ENCODE measurements at regions not wholly inside any gene's neighbourhood (a gene's known extent, or its start where the extent isn't known, plus 50 kb on each side); places are given as distances from the start of the nearest gene placed in this dataset.

GRCh38 chrX:5650904-5651303 is 577.8 kb downstream of the NLGN4X start:
- Mint-ChIP-seq H3K27ac (no peak overlapping the region), H3K4me1 (no peaks in the 10 kb centered on the region), H3K4me3 (no peak overlapping the region), H3K36me3 (ENCODE audit: low read depth) (no peaks in the 10 kb centered on the region), H3K27me3 (no peaks in the 10 kb centered on the region), H3K9me3 (peaks cover 5% of the 10 kb centered on the region)
- no peak for ATAC-seq (replicated peaks)

- no peak overlapping the region for H3K27ac Mint-ChIP-seq
- no peaks in the 10 kb centered on the region for H3K27me3 Mint-ChIP-seq
- peaks cover 9% of the 10 kb centered on the region for H3K9me3 Mint-ChIP-seq
- no peak overlapping the region for H3K4me3 Mint-ChIP-seq
- ATAC-seq (replicated peaks) = no peak
- H3K36me3 Mint-ChIP-seq (ENCODE audit: low read depth) = no peaks in the 10 kb centered on the region
- no peaks in the 10 kb centered on the region for H3K4me1 Mint-ChIP-seq
Measured at GRCh38 chrX:5648941-5649568, 579.6 kb downstream of the NLGN4X start.

- Mint-ChIP-seq H3K27me3 (no peaks in the 10 kb centered on the region), H3K36me3 (ENCODE audit: low read depth) (no peaks in the 10 kb centered on the region), H3K4me3 (no peak overlapping the region), H3K9me3 (peaks cover 5% of the 10 kb centered on the region), H3K4me1 (no peaks in the 10 kb centered on the region), H3K27ac (no peak overlapping the region)
- no peak for ATAC-seq (replicated peaks)
Measured at GRCh38 chrX:5646818-5647217, 581.8 kb downstream of the NLGN4X start.

GRCh38 chrX:5644776-5645175 is 583.9 kb downstream of the NLGN4X start:
- no peak for ATAC-seq (replicated peaks)
- no peaks in the 10 kb centered on the region for H3K4me1 Mint-ChIP-seq

GRCh38 chrX:5640071-5640470 is 588.6 kb downstream of the NLGN4X start:
- H3K36me3 Mint-ChIP-seq (ENCODE audit: low read depth) = no peaks in the 10 kb centered on the region

More at GRCh38 chrX:5644776-5645175, 583.9 kb downstream of the NLGN4X start:
- H3K27ac Mint-ChIP-seq = no peak overlapping the region
- no peak overlapping the region for H3K4me3 Mint-ChIP-seq
- peaks cover 5% of the 10 kb centered on the region for H3K9me3 Mint-ChIP-seq
- H3K36me3 Mint-ChIP-seq (ENCODE audit: low read depth) = no peaks in the 10 kb centered on the region
- no peaks in the 10 kb centered on the region for H3K27me3 Mint-ChIP-seq

GRCh38 chrX:5638572-5638971 is 590.1 kb downstream of the NLGN4X start:
- Mint-ChIP-seq H3K36me3 (ENCODE audit: low read depth) (no peaks in the 10 kb centered on the region), H3K4me1 (no peaks in the 10 kb centered on the region), H3K9me3 (no peaks in the 10 kb centered on the region), H3K4me3 (no peak overlapping the region), H3K27ac (no peak overlapping the region), H3K27me3 (no peaks in the 10 kb centered on the region)
- no peak for ATAC-seq (replicated peaks)

More at GRCh38 chrX:5640071-5640470, 588.6 kb downstream of the NLGN4X start:
- no peaks in the 10 kb centered on the region for H3K9me3 Mint-ChIP-seq
- H3K27ac Mint-ChIP-seq = no peak overlapping the region
- no peak overlapping the region for H3K4me3 Mint-ChIP-seq
- H3K27me3 Mint-ChIP-seq = no peaks in the 10 kb centered on the region
- ATAC-seq (replicated peaks) = no peak
- no peaks in the 10 kb centered on the region for H3K4me1 Mint-ChIP-seq

GRCh38 chrX:5632887-5633286 is 595.8 kb downstream of the NLGN4X start:
- ATAC-seq (replicated peaks) = no peak
- Mint-ChIP-seq H3K9me3 (peaks cover 5% of the 10 kb centered on the region), H3K36me3 (ENCODE audit: low read depth) (no peaks in the 10 kb centered on the region), H3K4me3 (no peak overlapping the region), H3K27me3 (no peaks in the 10 kb centered on the region), H3K4me1 (no peaks in the 10 kb centered on the region), H3K27ac (no peak overlapping the region)

GRCh38 chrX:5632061-5632614 is 596.5 kb downstream of the NLGN4X start:
- Mint-ChIP-seq H3K36me3 (ENCODE audit: low read depth) (no peaks in the 10 kb centered on the region), H3K9me3 (peaks cover 5% of the 10 kb centered on the region), H3K27me3 (no peaks in the 10 kb centered on the region), H3K27ac (no peak overlapping the region), H3K4me1 (no peaks in the 10 kb centered on the region), H3K4me3 (no peak overlapping the region)
- ATAC-seq (replicated peaks) = no peak

GRCh38 chrX:5617666-5618065 is 611.0 kb downstream of the NLGN4X start:
- H3K4me3 Mint-ChIP-seq = no peak overlapping the region
- no peaks in the 10 kb centered on the region for H3K27me3 Mint-ChIP-seq
- no peak for ATAC-seq (replicated peaks)
- no peak overlapping the region for H3K27ac Mint-ChIP-seq
- H3K4me1 Mint-ChIP-seq = no peaks in the 10 kb centered on the region
- no peaks in the 10 kb centered on the region for H3K36me3 Mint-ChIP-seq (ENCODE audit: low read depth)
- no peaks in the 10 kb centered on the region for H3K9me3 Mint-ChIP-seq

GRCh38 chrX:5595570-5595969 is 633.1 kb downstream of the NLGN4X start:
- Mint-ChIP-seq H3K36me3 (ENCODE audit: low read depth) (no peaks in the 10 kb centered on the region), H3K27ac (no peak overlapping the region), H3K4me1 (no peaks in the 10 kb centered on the region), H3K9me3 (no peaks in the 10 kb centered on the region), H3K4me3 (no peak overlapping the region), H3K27me3 (no peaks in the 10 kb centered on the region)
- no peak for ATAC-seq (replicated peaks)

GRCh38 chrX:5586726-5587125 is 641.9 kb downstream of the NLGN4X start:
- no peaks in the 10 kb centered on the region for H3K4me1 Mint-ChIP-seq

GRCh38 chrX:5575407-5575806 is 653.3 kb downstream of the NLGN4X start:
- Mint-ChIP-seq H3K27ac (no peak overlapping the region), H3K27me3 (no peaks in the 10 kb centered on the region), H3K9me3 (peaks cover 1% of the 10 kb centered on the region), H3K36me3 (ENCODE audit: low read depth) (no peaks in the 10 kb centered on the region), H3K4me3 (no peak overlapping the region), H3K4me1 (no peaks in the 10 kb centered on the region)
- no peak for ATAC-seq (replicated peaks)

More at GRCh38 chrX:5586726-5587125, 641.9 kb downstream of the NLGN4X start:
- Mint-ChIP-seq H3K9me3 (no peaks in the 10 kb centered on the region), H3K4me3 (no peak overlapping the region), H3K36me3 (ENCODE audit: low read depth) (no peaks in the 10 kb centered on the region), H3K27ac (no peak overlapping the region), H3K27me3 (no peaks in the 10 kb centered on the region)
- ATAC-seq (replicated peaks) = no peak

- Mint-ChIP-seq H3K4me1 (no peaks in the 10 kb centered on the region), H3K27me3 (no peaks in the 10 kb centered on the region), H3K4me3 (no peak overlapping the region), H3K36me3 (ENCODE audit: low read depth) (no peaks in the 10 kb centered on the region), H3K27ac (no peak overlapping the region), H3K9me3 (no peaks in the 10 kb centered on the region)
- ATAC-seq (replicated peaks) = no peak
Measured at GRCh38 chrX:5568934-5569333, 659.7 kb downstream of the NLGN4X start.

- no peak overlapping the region for H3K4me3 Mint-ChIP-seq
- H3K36me3 Mint-ChIP-seq (ENCODE audit: low read depth) = no peaks in the 10 kb centered on the region
- no peak for ATAC-seq (replicated peaks)
- H3K27me3 Mint-ChIP-seq = no peaks in the 10 kb centered on the region
- H3K27ac Mint-ChIP-seq = no peak overlapping the region
- peaks cover 4% of the 10 kb centered on the region for H3K9me3 Mint-ChIP-seq
- H3K4me1 Mint-ChIP-seq = no peaks in the 10 kb centered on the region
Measured at GRCh38 chrX:5559386-5559785, 669.3 kb downstream of the NLGN4X start.

- Mint-ChIP-seq H3K27ac (no peak overlapping the region), H3K9me3 (peaks cover 8% of the 10 kb centered on the region), H3K4me1 (no peaks in the 10 kb centered on the region), H3K27me3 (no peaks in the 10 kb centered on the region), H3K4me3 (no peak overlapping the region), H3K36me3 (ENCODE audit: low read depth) (no peaks in the 10 kb centered on the region)
- ATAC-seq (replicated peaks) = no peak
Measured at GRCh38 chrX:5549512-5549911, 679.2 kb downstream of the NLGN4X start.

Measured in activated T-helper 17 cell treated with anti-CD3 and anti-CD28 coated beads, Interleukin-2, amount 50 U/mL, for 72 hours (primary cell).